Stomach (tissue), 8 donors: ENCODE measurements at regions not wholly inside any gene's neighbourhood (a gene's known extent, or its start where the extent isn't known, plus 50 kb on each side); places are given as distances from the start of the nearest gene placed in this dataset.

Experiments
- DNase-seq, 2 donors: peaks; one replicate each; pipeline versions ENCODE4 v3.0.0 to v3.0.0-alpha.2; 2013 to 2019
- H3K27ac ChIP-seq, 5 donors: fragments of 200-600 bp in 4 of 5; sonication (generic) in 4 of 5; one replicate each; pipeline ENCODE4 v1.5.1; 2013 to 2019; ENCODE audit warnings: mild to moderate bottlenecking in 1 of 5, moderate library complexity in 1 of 5
- H3K27me3 ChIP-seq, 3 donors: fragments of 200-600 bp; sonication (generic); one replicate each; pipeline ENCODE4 v1.5.1; 2017 to 2019; ENCODE audit warnings: mixed run types in 1 of 3
- H3K36me3 ChIP-seq, 4 donors: fragments of 200-600 bp; sonication (generic); 1 replicate in 3 of 4; 2 replicates in 1 of 4; pipeline ENCODE4 v1.5.1; 2016 to 2019
- H3K4me1 ChIP-seq, 4 donors: fragments of 200-600 bp; sonication (generic); one replicate each; pipeline ENCODE4 v1.5.1; 2016 to 2019
- H3K4me3 ChIP-seq, 4 donors: fragments of 200-600 bp; sonication (generic) in 3 of 4; one replicate each; pipeline ENCODE4 v1.5.1; 2016 to 2019; ENCODE audit warnings: mild to moderate bottlenecking in 1 of 4
- H3K9me3 ChIP-seq, 4 donors: fragments of 200-600 bp; sonication (generic); one replicate each; pipeline ENCODE4 v1.5.1; 2016 to 2019
- EP300 ChIP-seq: sonication (generic); formaldehyde crosslinking; IDR thresholded peaks from one replicate; pipeline ENCODE4 v1.6.1; 2017; ENCODE audit warnings: antibody characterized with exemption
- POLR2A ChIP-seq, 4 donors: fragments of 450-650 bp; IDR thresholded peaks; one replicate each; pipeline ENCODE4 v1.6.1; 2016; ENCODE audit warnings: antibody characterized with exemption in 4 of 4, control low read depth in 2 of 4, mild to moderate bottlenecking in 1 of 4, moderate library complexity in 1 of 4
- POLR2AphosphoS5 ChIP-seq, 3 donors: sonication (generic); formaldehyde crosslinking; IDR thresholded peaks; one replicate each; pipeline ENCODE4 v1.6.1; 2016; ENCODE audit warnings: antibody characterized with exemption in 3 of 3
- WGBS, 5 donors: extraction: QIAGEN DNeasy Blood & Tissue Kit in 3 of 5; methylation state at CpG; one replicate each; pipeline versions ENCODE4 v1.1.5 to v1.1.7; 2013 to 2018; 5-methylcytosine and 5-hydroxymethylcytosine counted together
- intact Hi-C: fragments of 100-400 bp; cut with DNase I; formaldehyde crosslinking; loops from one replicate; pipeline ENCODE4 v1.15.1; 2023; ENCODE audit warnings: low total_unique reads
- TF ChIP-seq, protein P1 (sequence below), 7 experiments: fragments of 450-650 bp in 4 of 7; fragments of 200-600 bp in 3 of 7; sonication (generic) in 3 of 7; IDR thresholded peaks; one replicate each; pipeline ENCODE4 v1.5.1; 2016 to 2019; ENCODE audit warnings: antibody characterized with exemption in 7 of 7, control low read depth in 2 of 7, mild to moderate bottlenecking in 1 of 7
- donor health status: healthy with polysubstance abuse.
- donor health status: Bipolar disorder and iron deficiency.
- donor health status: healthy.

GRCh38 chr12:91333966-91334365, 151.3 kb upstream of the DCN start:
- Histone ChIP-seq H3K27me3 (no peaks in the 10 kb centered on the region), H3K4me1 (no peaks in the 10 kb centered on the region), H3K9me3 (no peaks in the 10 kb centered on the region), H3K4me3 (no peak overlapping the region), H3K36me3 (no peaks in the 10 kb centered on the region), H3K27ac (no peak overlapping the region)
- intact Hi-C loops = loop anchor here (10.0 kb wide), 1 partner anchor 349 kb away; no protein-coding TSS in a partner anchor
- TF ChIP-seq POLR2AphosphoS5 (IDR thresholded peaks at IDR 0.05) (no peak), EP300 (no peak), POLR2A (IDR thresholded peaks at IDR 0.05) (no peak)
- TF ChIP-seq, protein P1, sequence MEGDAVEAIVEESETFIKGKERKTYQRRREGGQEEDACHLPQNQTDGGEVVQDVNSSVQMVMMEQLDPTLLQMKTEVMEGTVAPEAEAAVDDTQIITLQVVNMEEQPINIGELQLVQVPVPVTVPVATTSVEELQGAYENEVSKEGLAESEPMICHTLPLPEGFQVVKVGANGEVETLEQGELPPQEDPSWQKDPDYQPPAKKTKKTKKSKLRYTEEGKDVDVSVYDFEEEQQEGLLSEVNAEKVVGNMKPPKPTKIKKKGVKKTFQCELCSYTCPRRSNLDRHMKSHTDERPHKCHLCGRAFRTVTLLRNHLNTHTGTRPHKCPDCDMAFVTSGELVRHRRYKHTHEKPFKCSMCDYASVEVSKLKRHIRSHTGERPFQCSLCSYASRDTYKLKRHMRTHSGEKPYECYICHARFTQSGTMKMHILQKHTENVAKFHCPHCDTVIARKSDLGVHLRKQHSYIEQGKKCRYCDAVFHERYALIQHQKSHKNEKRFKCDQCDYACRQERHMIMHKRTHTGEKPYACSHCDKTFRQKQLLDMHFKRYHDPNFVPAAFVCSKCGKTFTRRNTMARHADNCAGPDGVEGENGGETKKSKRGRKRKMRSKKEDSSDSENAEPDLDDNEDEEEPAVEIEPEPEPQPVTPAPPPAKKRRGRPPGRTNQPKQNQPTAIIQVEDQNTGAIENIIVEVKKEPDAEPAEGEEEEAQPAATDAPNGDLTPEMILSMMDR (IDR thresholded peaks at IDR 0.05) = no peak
- no peak for DNase-seq

GRCh38 chr12:91332302-91332701, 149.7 kb upstream of the DCN start:
- H3K4me3 ChIP-seq = no peak overlapping the region
- intact Hi-C loops = loop anchor here (10.0 kb wide), 1 partner anchor 348 kb away; no protein-coding TSS in a partner anchor

DNA sequence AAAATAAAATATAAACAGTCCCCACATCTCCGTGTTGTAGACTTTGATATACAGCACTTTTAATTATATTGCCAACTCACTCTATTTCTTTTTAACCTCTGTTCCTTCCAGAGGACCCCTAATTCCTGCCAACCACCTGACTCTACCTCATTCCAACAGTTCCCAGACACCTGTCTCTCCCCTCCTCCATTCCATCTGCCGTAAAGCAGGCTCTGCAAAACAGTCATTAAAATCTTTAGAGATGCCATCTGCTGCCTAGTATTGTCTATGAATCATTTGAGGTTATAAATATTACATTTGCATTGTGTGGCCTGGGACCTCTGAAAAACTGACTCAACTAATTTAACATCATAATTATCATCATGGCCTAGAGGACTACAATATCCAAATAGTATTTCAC, 148.8 kb upstream of the DCN start:
- Histone ChIP-seq H3K27ac (no peak overlapping the region), H3K4me1 (peaks cover 0 to 2% (median 0%) of the 10 kb centered on the region in 4 donors), H3K27me3 (no peaks in the 10 kb centered on the region), H3K9me3 (no peaks in the 10 kb centered on the region), H3K36me3 (no peaks in the 10 kb centered on the region), H3K4me3 (no peak overlapping the region)
- no peak for DNase-seq
- TF ChIP-seq, protein P1 (IDR thresholded peaks at IDR 0.05) = no peak
- no peak for TF ChIP-seq POLR2AphosphoS5 (IDR thresholded peaks at IDR 0.05)
- no peak for TF ChIP-seq EP300
- TF ChIP-seq POLR2A (IDR thresholded peaks at IDR 0.05) = no peak
- WGBS, 5 donors = 72 to 87% (median 78%) methylated on average over 2 of the region's 2 CpGs
- intact Hi-C loops = loop anchor here (10.0 kb wide), 1 partner anchor 347 kb away; no protein-coding TSS in a partner anchor

More at GRCh38 chr12:91332302-91332701, 149.7 kb upstream of the DCN start:
- no peaks in the 10 kb centered on the region for H3K27me3 ChIP-seq
- no peaks in the 10 kb centered on the region for H3K4me1 ChIP-seq
- TF ChIP-seq EP300 = no peak
- no peak for TF ChIP-seq POLR2A (IDR thresholded peaks at IDR 0.05)
- TF ChIP-seq POLR2AphosphoS5 (IDR thresholded peaks at IDR 0.05) = no peak
- TF ChIP-seq, protein P1 (IDR thresholded peaks at IDR 0.05) = no peak
- no peaks in the 10 kb centered on the region for H3K9me3 ChIP-seq
- DNase-seq = peak in 1 of 2 donors; percentile 57
- no peaks in the 10 kb centered on the region for H3K36me3 ChIP-seq
- no peak overlapping the region for H3K27ac ChIP-seq
- 89 to 100% (median 97%) methylated on average over 1 of the region's 1 CpG for WGBS, 5 donors

- no peaks in the 10 kb centered on the region for H3K9me3 ChIP-seq
- intact Hi-C loops = loop anchor here (10.0 kb wide), 1 partner anchor 154 kb away; no protein-coding TSS in a partner anchor
- peaks cover 0 to 5% (median 0%) of the 10 kb centered on the region in 4 donors for H3K4me1 ChIP-seq
- no peak for DNase-seq
- H3K4me3 ChIP-seq = no peak overlapping the region
- H3K27me3 ChIP-seq = no peaks in the 10 kb centered on the region
- 72 to 86% (median 81%) methylated on average over 3 of the region's 3 CpGs for WGBS, 5 donors
- H3K36me3 ChIP-seq = no peaks in the 10 kb centered on the region
- no peak for TF ChIP-seq POLR2A (IDR thresholded peaks at IDR 0.05)
- TF ChIP-seq POLR2AphosphoS5 (IDR thresholded peaks at IDR 0.05) = no peak
- TF ChIP-seq, protein P1 (IDR thresholded peaks at IDR 0.05) = no peak
- TF ChIP-seq EP300 = no peak
- H3K27ac ChIP-seq = peak overlapping the region in 1 of 5 donors; percentile 61
Measured at GRCh38 chr12:91328451-91328850, 145.8 kb upstream of the DCN start.
